Lung (tissue), 11 donors: ENCODE measurements at regions not wholly inside any gene's neighbourhood (a gene's known extent, or its start where the extent isn't known, plus 50 kb on each side); places are given as distances from the start of the nearest gene placed in this dataset.

Source experiments
- ATAC-seq: fragments of 200-7000 bp; cut with Tn5 transposase; one replicate; pipeline ENCODE4 v1.9.1; 2020; ENCODE audit warnings: moderate number of reproducible peaks; ENCODE audit not compliant: insufficient read depth, low FRiP score
- DNase-seq, 3 donors: peaks; one replicate each; pipeline ENCODE4 v3.0.0-alpha.2; 2013 to 2017
- H3K27ac ChIP-seq, 2 donors: one replicate each; pipeline ENCODE4 v1.5.1; 2013; ENCODE audit warnings: mild to moderate bottlenecking in 2 of 2, moderate library complexity in 2 of 2, control low read depth in 1 of 2, inconsistent platforms in 1 of 2, low read depth in 1 of 2, low read length in 1 of 2
- H3K27me3 ChIP-seq, 3 donors: one replicate each; pipeline ENCODE4 v1.5.1; 2013; ENCODE audit warnings: low read length in 2 of 3; ENCODE audit not compliant: control insufficient read depth in 3 of 3, insufficient read depth in 3 of 3
- H3K36me3 ChIP-seq, 4 donors: one replicate each; pipeline ENCODE4 v1.5.1; 2013; ENCODE audit warnings: low read length in 4 of 4, mild to moderate bottlenecking in 1 of 4, moderate library complexity in 1 of 4; ENCODE audit not compliant: control insufficient read depth in 4 of 4, insufficient read depth in 4 of 4
- H3K4me1 ChIP-seq, 5 donors: one replicate each; pipeline ENCODE4 v1.5.1; 2013; ENCODE audit warnings: low read length in 5 of 5, mild to moderate bottlenecking in 2 of 5, moderate library complexity in 1 of 5; ENCODE audit not compliant: control insufficient read depth in 5 of 5, insufficient read depth in 5 of 5
- H3K4me3 ChIP-seq: one replicate; pipeline ENCODE4 v1.5.1; 2013; ENCODE audit warnings: mild to moderate bottlenecking, control low read depth, moderate library complexity
- H3K9ac ChIP-seq, 2 donors: one replicate each; pipeline ENCODE4 v1.5.1; 2013; ENCODE audit warnings: low read length in 2 of 2, control low read depth in 1 of 2; ENCODE audit not compliant: insufficient read depth in 1 of 2
- H3K9me3 ChIP-seq, 4 donors: one replicate each; pipeline ENCODE4 v1.5.1; 2013; ENCODE audit warnings: low read length in 3 of 4, mild to moderate bottlenecking in 1 of 4, moderate library complexity in 1 of 4; ENCODE audit not compliant: control insufficient read depth in 4 of 4, insufficient read depth in 3 of 4
- CTCF ChIP-seq: IDR thresholded peaks from 2 replicates; pipeline ENCODE4 v1.5.1; 2012; ENCODE audit warnings: mild to moderate bottlenecking; ENCODE audit errors: control extremely low read depth, extremely low read depth
- WGBS, 2 donors: extraction: QIAGEN DNeasy Blood & Tissue Kit; methylation state at CpG; one replicate each; pipeline ENCODE4 v1.1.7; 2013; 5-methylcytosine and 5-hydroxymethylcytosine counted together
- donor health status: control.
- donor health status: control.
- donor health status: Bipolar disorder and iron deficiency.
- donor health status: healthy.
- donor health status: DM: yes; HTN: yes; CAD: no.

- no peak for ATAC-seq
- WGBS, 2 donors: 95 to 97% methylated on average over 16 of the region's 16 CpGs
- Histone ChIP-seq H3K9me3 (no peaks in the 10 kb centered on the region), H3K4me3 (no peak overlapping the region), H3K4me1 (peaks cover 0 to 10% (median 0%) of the 10 kb centered on the region in 5 donors), H3K27ac (no peak overlapping the region), H3K9ac (no peak overlapping the region), H3K36me3 (no peaks in the 10 kb centered on the region), H3K27me3 (no peaks in the 10 kb centered on the region)
- no peak for DNase-seq
- TF ChIP-seq CTCF: no peak
Observed at GRCh38 chr18:78605255-78605654, 374.4 kb upstream of the SALL3 start.

- no peaks in the 10 kb centered on the region for H3K36me3 ChIP-seq
- no peak overlapping the region for H3K27ac ChIP-seq
- DNase-seq: no peak
- TF ChIP-seq CTCF: no peak
- H3K9ac ChIP-seq: no peak overlapping the region
- no peak for ATAC-seq
- 69 to 84% methylated on average over 17 of the region's 17 CpGs for WGBS, 2 donors
- no peaks in the 10 kb centered on the region for H3K9me3 ChIP-seq
- H3K27me3 ChIP-seq: no peaks in the 10 kb centered on the region
- H3K4me1 ChIP-seq: peaks cover 0 to 10% (median 0%) of the 10 kb centered on the region in 5 donors
- no peak overlapping the region for H3K4me3 ChIP-seq
Observed at GRCh38 chr18:78607221-78607620, 372.4 kb upstream of the SALL3 start.

GRCh38 chr18:78607784-78608183 lies 371.8 kb upstream of the SALL3 start:
- H3K4me3 ChIP-seq: no peak overlapping the region
- peaks cover 0 to 10% (median 0%) of the 10 kb centered on the region in 5 donors for H3K4me1 ChIP-seq
- DNase-seq: no peak
- 86 to 91% methylated on average over 15 of the region's 15 CpGs for WGBS, 2 donors
- TF ChIP-seq CTCF: no peak
- no peak overlapping the region for H3K27ac ChIP-seq
- no peak overlapping the region for H3K9ac ChIP-seq
- H3K36me3 ChIP-seq: no peaks in the 10 kb centered on the region
- no peak for ATAC-seq
- H3K9me3 ChIP-seq: no peaks in the 10 kb centered on the region
- no peaks in the 10 kb centered on the region for H3K27me3 ChIP-seq

- Histone ChIP-seq H3K27me3 (no peaks in the 10 kb centered on the region), H3K4me3 (no peak overlapping the region), H3K9me3 (no peaks in the 10 kb centered on the region), H3K4me1 (no peaks in the 10 kb centered on the region), H3K9ac (no peak overlapping the region), H3K27ac (no peak overlapping the region), H3K36me3 (no peaks in the 10 kb centered on the region)
- WGBS, 2 donors: 79 to 88% methylated on average over 12 of the region's 12 CpGs
- DNase-seq (no peak), ATAC-seq (no peak)
- TF ChIP-seq CTCF: no peak
Observed at GRCh38 chr18:78610179-78610578, 369.4 kb upstream of the SALL3 start.
